Nephron (organoid): ENCODE measurements at regions not wholly inside any gene's neighbourhood (a gene's known extent, or its start where the extent isn't known, plus 50 kb on each side); places are given as distances from the start of the nearest gene placed in this dataset.

ENCODE experiments used
- H3K27ac Mint-ChIP-seq, 3 experiments: 2 replicates each; pipeline ENCODE4 v1.8.0; 2020; ENCODE audit warnings: mixed read lengths in 3 of 3, mild to moderate bottlenecking in 2 of 3, moderate library complexity in 1 of 3
- H3K27me3 Mint-ChIP-seq: 2 replicates; pipeline ENCODE4 v1.8.0; 2021; ENCODE audit warnings: low read depth, mild to moderate bottlenecking, moderate library complexity, mixed read lengths
- H3K36me3 Mint-ChIP-seq: 2 replicates; pipeline ENCODE4 v1.8.0; 2020; ENCODE audit warnings: low read depth, mixed read lengths
- H3K4me1 Mint-ChIP-seq: 2 replicates; pipeline ENCODE4 v1.8.0; 2020; ENCODE audit warnings: mixed read lengths
- H3K4me3 Mint-ChIP-seq, 3 experiments: 2 replicates each; pipeline ENCODE4 v1.8.0; 2020; ENCODE audit warnings: mild to moderate bottlenecking in 3 of 3, mixed read lengths in 3 of 3, moderate library complexity in 2 of 3
- H3K9me3 Mint-ChIP-seq: 2 replicates; pipeline ENCODE4 v1.8.0; 2020; ENCODE audit warnings: mixed read lengths
- TF ChIP-seq, protein P1 (sequence below), 3 experiments: fragments of 200-600 bp; sonication (generic); IDR thresholded peaks; one replicate each; pipeline ENCODE4 v1.5.0; 2021; ENCODE audit warnings: antibody characterized with exemption in 3 of 3; ENCODE audit not compliant: unreplicated experiment in 3 of 3

- H3K4me1 Mint-ChIP-seq: peaks cover 21% of the 10 kb centered on the region
- H3K4me3 Mint-ChIP-seq: no peak overlapping the region
- no peak overlapping the region for H3K27ac Mint-ChIP-seq
- no peaks in the 10 kb centered on the region for H3K27me3 Mint-ChIP-seq
- H3K9me3 Mint-ChIP-seq: peaks cover 4% of the 10 kb centered on the region
- no peaks in the 10 kb centered on the region for H3K36me3 Mint-ChIP-seq
- TF ChIP-seq, protein P1, sequence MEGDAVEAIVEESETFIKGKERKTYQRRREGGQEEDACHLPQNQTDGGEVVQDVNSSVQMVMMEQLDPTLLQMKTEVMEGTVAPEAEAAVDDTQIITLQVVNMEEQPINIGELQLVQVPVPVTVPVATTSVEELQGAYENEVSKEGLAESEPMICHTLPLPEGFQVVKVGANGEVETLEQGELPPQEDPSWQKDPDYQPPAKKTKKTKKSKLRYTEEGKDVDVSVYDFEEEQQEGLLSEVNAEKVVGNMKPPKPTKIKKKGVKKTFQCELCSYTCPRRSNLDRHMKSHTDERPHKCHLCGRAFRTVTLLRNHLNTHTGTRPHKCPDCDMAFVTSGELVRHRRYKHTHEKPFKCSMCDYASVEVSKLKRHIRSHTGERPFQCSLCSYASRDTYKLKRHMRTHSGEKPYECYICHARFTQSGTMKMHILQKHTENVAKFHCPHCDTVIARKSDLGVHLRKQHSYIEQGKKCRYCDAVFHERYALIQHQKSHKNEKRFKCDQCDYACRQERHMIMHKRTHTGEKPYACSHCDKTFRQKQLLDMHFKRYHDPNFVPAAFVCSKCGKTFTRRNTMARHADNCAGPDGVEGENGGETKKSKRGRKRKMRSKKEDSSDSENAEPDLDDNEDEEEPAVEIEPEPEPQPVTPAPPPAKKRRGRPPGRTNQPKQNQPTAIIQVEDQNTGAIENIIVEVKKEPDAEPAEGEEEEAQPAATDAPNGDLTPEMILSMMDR (IDR thresholded peaks at IDR 0.05; ENCODE audit: unreplicated experiment in 3 of 3): no peak
These were observed 199.1 kb upstream of the IER5L start for GRCh38 chr9:129377181-129377580.

GRCh38 chr9:129375845-129376244 is 197.8 kb upstream of the IER5L start:
- Mint-ChIP-seq H3K27ac (no peak overlapping the region), H3K9me3 (peaks cover 4% of the 10 kb centered on the region), H3K27me3 (no peaks in the 10 kb centered on the region), H3K4me1 (peaks cover 21% of the 10 kb centered on the region), H3K4me3 (no peak overlapping the region), H3K36me3 (no peaks in the 10 kb centered on the region)
- TF ChIP-seq, protein P1 (IDR thresholded peaks at IDR 0.05; ENCODE audit: unreplicated experiment in 3 of 3): no peak

GRCh38 chr9:129374651-129375050 is 196.6 kb upstream of the IER5L start:
- Mint-ChIP-seq H3K4me1 (peaks cover 15% of the 10 kb centered on the region), H3K27ac (no peak overlapping the region), H3K4me3 (no peak overlapping the region), H3K36me3 (no peaks in the 10 kb centered on the region), H3K27me3 (no peaks in the 10 kb centered on the region), H3K9me3 (peaks cover 10% of the 10 kb centered on the region)
- TF ChIP-seq, protein P1 (IDR thresholded peaks at IDR 0.05; ENCODE audit: unreplicated experiment in 3 of 3): no peak

DNA sequence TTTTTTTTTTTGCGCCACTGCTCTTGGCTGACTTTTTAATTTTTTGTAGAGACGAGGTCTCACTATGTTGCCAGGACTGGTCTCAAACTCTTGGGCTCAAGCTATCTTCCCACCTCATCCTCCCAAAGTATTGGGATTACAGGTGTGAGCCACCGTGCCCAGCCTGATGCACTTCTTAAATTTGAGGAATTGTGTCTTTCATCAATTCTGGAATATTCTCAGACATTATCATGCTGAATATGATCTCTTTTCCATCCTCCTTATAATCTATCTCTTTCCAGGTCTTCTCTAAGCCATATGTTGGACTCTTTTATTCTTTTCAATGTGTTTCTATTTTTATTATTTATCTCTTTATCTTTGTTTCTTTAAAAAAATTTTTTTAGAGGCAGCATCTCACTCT is 196.2 kb upstream of the IER5L start:
- Mint-ChIP-seq H3K27me3 (no peaks in the 10 kb centered on the region), H3K36me3 (no peaks in the 10 kb centered on the region), H3K9me3 (peaks cover 10% of the 10 kb centered on the region), H3K4me3 (no peak overlapping the region), H3K27ac (no peak overlapping the region), H3K4me1 (peaks cover 11% of the 10 kb centered on the region)
- TF ChIP-seq, protein P1 (IDR thresholded peaks at IDR 0.05; ENCODE audit: unreplicated experiment in 3 of 3): no peak

- TF ChIP-seq, protein P1 (IDR thresholded peaks at IDR 0.05; ENCODE audit: unreplicated experiment in 3 of 3): no peak
- Mint-ChIP-seq H3K9me3 (peaks cover 14% of the 10 kb centered on the region), H3K27ac (no peak overlapping the region), H3K36me3 (no peaks in the 10 kb centered on the region), H3K4me1 (peaks cover 12% of the 10 kb centered on the region), H3K27me3 (peaks cover 4% of the 10 kb centered on the region), H3K4me3 (no peak overlapping the region)
These were observed 195.3 kb upstream of the IER5L start for GRCh38 chr9:129373361-129373760.

DNA sequence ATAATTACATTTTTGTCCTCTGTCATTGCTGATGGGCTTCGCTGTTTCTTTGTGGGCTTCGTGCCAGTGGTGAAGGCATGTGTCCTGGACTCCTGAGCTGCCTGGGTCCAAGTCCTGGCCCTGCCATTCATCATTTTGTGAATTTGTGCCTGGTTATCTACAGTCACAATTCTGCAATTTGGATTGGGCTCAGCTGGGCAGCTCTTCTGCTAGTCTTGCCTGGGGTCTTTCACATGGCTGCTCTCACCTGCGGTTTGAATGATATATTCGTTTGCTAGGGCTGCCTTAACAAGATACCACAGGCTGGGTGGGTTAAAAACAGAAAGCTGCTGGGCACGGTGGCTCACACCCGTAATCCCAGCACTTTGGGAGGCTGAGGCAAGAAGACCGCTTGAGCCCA is 192.7 kb upstream of the IER5L start:
- TF ChIP-seq, protein P1 (IDR thresholded peaks at IDR 0.05; ENCODE audit: unreplicated experiment in 3 of 3): no peak
- Mint-ChIP-seq H3K27me3 (peaks cover 4% of the 10 kb centered on the region), H3K36me3 (no peaks in the 10 kb centered on the region), H3K4me3 (no peak overlapping the region), H3K27ac (no peak overlapping the region), H3K4me1 (peaks cover 4% of the 10 kb centered on the region), H3K9me3 (peaks cover 14% of the 10 kb centered on the region)
